IMR-90 (cell line): ENCODE measurements at regions not wholly inside any gene's neighbourhood (a gene's known extent, or its start where the extent isn't known, plus 50 kb on each side); places are given as distances from the start of the nearest gene placed in this dataset.
"Not testable (repeated sequence)": the region's sequence is repeated elsewhere in the genome, so short reads cannot be mapped to it uniquely, and the experiment has no call there.

ENCODE experiments used
- ATAC-seq: fragments of 200-7000 bp; cut with Tn5 transposase; 2 replicates; pipeline ENCODE4 v1.9.1; 2020; ENCODE audit warnings: low read depth, mild to moderate bottlenecking, moderate library complexity
- BruUV-seq: library from RNA; stranded (reverse); fragments of 400-500 nt; replicated peaks from 2 replicates; lab custom pipeline; 2021; lab: Mats Ljungman, UMichigan
- CTCF ChIA-PET: fragments of 300-600 bp; formaldehyde crosslinking; extraction: SDS; loops from one replicate; lab custom pipeline; 2021; ENCODE audit warnings: antibody characterized with exemption; lab: Yijun Ruan, JAX
- POLR2A ChIA-PET: fragments of 300-600 bp; sonication (Branson Sonifier 250); formaldehyde crosslinking; loops from one replicate; lab custom pipeline; 2022; ENCODE audit warnings: antibody characterized with exemption; ENCODE audit not compliant: unreplicated experiment; lab: Charles Lee
- DNase-seq: peaks from one replicate; pipeline ENCODE4 v3.0.0; 2013
- H2AFZ ChIP-seq: replicated peaks from 2 replicates; pipeline ENCODE3; 2013; ENCODE audit warnings: low read length, mild to moderate bottlenecking; ENCODE audit not compliant: poor library complexity
- H2AK5ac ChIP-seq: 2 replicates; pipeline ENCODE4 v1.6.1; 2013; ENCODE audit warnings: low read depth, low read length, inconsistent platforms
- H2AK9ac ChIP-seq: replicated peaks from 2 replicates; pipeline ENCODE3; 2013; ENCODE audit warnings: mild to moderate bottlenecking, low read depth, low read length, moderate library complexity; ENCODE audit not compliant: poor library complexity
- H2BK120ac ChIP-seq: 2 replicates; pipeline ENCODE4 v1.6.1; 2013; ENCODE audit warnings: low read depth, low read length, inconsistent platforms
- H2BK15ac ChIP-seq: 3 replicates; pipeline ENCODE4 v1.6.1; 2013; ENCODE audit warnings: low read depth, low read length, inconsistent platforms
- H2BK20ac ChIP-seq: 2 replicates; pipeline ENCODE4 v1.6.1; 2013; ENCODE audit warnings: low read depth, mild to moderate bottlenecking, inconsistent platforms, low read length, moderate library complexity
- H2BK5ac ChIP-seq: 2 replicates; pipeline ENCODE4 v1.6.1; 2013; ENCODE audit warnings: mild to moderate bottlenecking, low read depth, low read length, inconsistent platforms; ENCODE audit not compliant: poor library complexity, severe bottlenecking
- H3K14ac ChIP-seq: replicated peaks from 2 replicates; pipeline ENCODE4 v1.6.1; 2013; ENCODE audit warnings: low read depth, low read length, inconsistent platforms
- H3K18ac ChIP-seq: 2 replicates; pipeline ENCODE4 v1.6.1; 2013; ENCODE audit warnings: low read depth, low read length, control low read depth
- H3K23ac ChIP-seq: 2 replicates; pipeline ENCODE4 v1.6.1; 2013; ENCODE audit warnings: low read depth, low read length, inconsistent platforms
- H3K27ac ChIP-seq: 2 replicates; pipeline ENCODE4 v1.5.1; 2013; ENCODE audit warnings: mild to moderate bottlenecking, control low read depth, low read length; ENCODE audit not compliant: insufficient read depth
- H3K27me3 ChIP-seq: 2 replicates; pipeline ENCODE4 v1.6.1; 2013; ENCODE audit warnings: low read length; ENCODE audit not compliant: control insufficient read depth, insufficient read depth
- H3K36me3 ChIP-seq: 2 replicates; pipeline ENCODE4 v1.6.1; 2013; ENCODE audit warnings: low read length, mixed read lengths; ENCODE audit not compliant: control insufficient read depth, insufficient read depth
- H3K4ac ChIP-seq: 2 replicates; pipeline ENCODE4 v1.6.1; 2013; ENCODE audit warnings: low read depth, low read length, inconsistent platforms
- H3K4me1 ChIP-seq: 2 replicates; pipeline ENCODE4 v1.6.1; 2013; ENCODE audit warnings: low read length, mixed read lengths; ENCODE audit not compliant: control insufficient read depth, insufficient read depth
- H3K4me2 ChIP-seq: 2 replicates; pipeline ENCODE4 v1.6.1; 2013; ENCODE audit warnings: low read depth, mild to moderate bottlenecking, control low read depth, low read length, moderate library complexity
- H3K4me3 ChIP-seq: 2 replicates; pipeline ENCODE4 v1.5.1; 2013; ENCODE audit warnings: low read depth, mild to moderate bottlenecking, control low read depth, low read length, moderate library complexity; ENCODE audit not compliant: insufficient read depth
- H3K56ac ChIP-seq: 2 replicates; pipeline ENCODE4 v1.6.1; 2013; ENCODE audit warnings: low read length, inconsistent platforms; ENCODE audit not compliant: insufficient read depth; ENCODE audit errors: extremely low read depth
- H3K79me1 ChIP-seq, 2 experiments: 2 replicates each; pipeline ENCODE4 v1.6.1; 2013; ENCODE audit warnings: low read length in 2 of 2, inconsistent platforms in 1 of 2, low read depth in 1 of 2
- H3K9ac ChIP-seq: 2 replicates; pipeline ENCODE4 v1.6.1; 2013; ENCODE audit warnings: low read depth, low read length, control low read depth
- H3K9me1 ChIP-seq: 2 replicates; pipeline ENCODE4 v1.6.1; 2013; ENCODE audit warnings: low read length, inconsistent platforms; ENCODE audit not compliant: insufficient read depth
- H3K9me3 ChIP-seq: 2 replicates; pipeline ENCODE4 v1.6.1; 2013; ENCODE audit warnings: low read length; ENCODE audit not compliant: control insufficient read depth, insufficient read depth
- H4K20me1 ChIP-seq: 2 replicates; pipeline ENCODE4 v1.6.1; 2013; ENCODE audit warnings: low read length, inconsistent platforms; ENCODE audit not compliant: insufficient read depth
- H4K5ac ChIP-seq: 2 replicates; pipeline ENCODE4 v1.6.1; 2013; ENCODE audit warnings: mild to moderate bottlenecking, low read depth, low read length, control low read depth
- H4K8ac ChIP-seq, 2 experiments: 2 replicates each; pipeline ENCODE4 v1.6.1; 2013; ENCODE audit warnings: low read depth in 2 of 2, low read length in 2 of 2, control low read depth in 1 of 2, inconsistent platforms in 1 of 2
- H4K91ac ChIP-seq: 2 replicates; pipeline ENCODE4 v1.6.1; 2013; ENCODE audit warnings: low read depth, low read length, inconsistent platforms; ENCODE audit not compliant: insufficient read depth
- WGBS, 2 experiments: methylation state at CpG; one replicate each; pipeline versions ENCODE4 v1.1.5 to v1.1.7; 2013; ENCODE audit warnings: missing lambda C conversion rate in 2 of 2; ENCODE audit not compliant: insufficient read length in 1 of 2; ENCODE audit errors: extremely low coverage in 2 of 2; 5-methylcytosine and 5-hydroxymethylcytosine counted together
- dilution Hi-C: fragments of 300-500 bp; cut with HindIII; formaldehyde crosslinking; loops from one replicate; pipeline ENCODE4 v1.14.3; 2018; ENCODE audit warnings: low sequenced_read_pairs; ENCODE audit not compliant: unreplicated experiment
- in situ Hi-C: fragments of 300-500 bp; cut with MboI; formaldehyde crosslinking; loops from 3 replicates; pipeline ENCODE4 v1.14.3; 2019; ENCODE audit warnings: low sequenced_read_pairs, inconsistent platforms, mixed read lengths
- intact Hi-C: fragments of 100-400 bp; cut with micrococcal nuclease; formaldehyde crosslinking; loops from 2 replicates; pipeline ENCODE4 v1.10.0; 2022

DNA sequence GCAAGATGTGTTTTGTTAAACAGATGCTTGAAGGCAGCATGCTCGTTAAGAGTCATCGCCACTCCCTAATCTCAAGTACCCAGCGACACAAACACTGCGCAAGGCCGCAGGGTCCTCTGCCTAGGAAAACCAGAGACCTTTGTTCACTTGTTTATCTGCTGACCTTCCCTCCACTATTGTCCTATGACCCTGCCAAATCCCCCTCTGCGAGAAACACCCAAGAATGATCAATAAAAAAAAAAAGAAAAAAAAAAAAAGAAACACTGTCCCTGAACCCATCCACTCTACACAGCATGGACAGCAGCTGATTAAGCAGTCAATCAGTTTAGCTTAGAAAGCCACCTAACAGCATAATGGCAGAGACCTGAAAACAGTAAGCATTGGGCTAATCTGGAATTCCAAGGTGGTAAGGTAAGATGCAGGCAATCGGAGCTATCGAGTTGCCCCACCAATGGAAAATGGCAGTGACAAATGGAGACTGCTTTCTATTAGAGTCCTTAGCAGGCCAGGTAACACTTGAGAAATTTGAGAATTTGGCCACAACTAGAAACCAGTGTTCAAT lies 89.9 kb upstream of the FOXN3 start:
- Histone ChIP-seq H3K27ac (peak overlapping the region; percentile 16; the same call in 1 of the 2 replicates), H2BK120ac (peak overlapping the region; percentile 90), H3K9me1 (peaks cover 38% of the 10 kb centered on the region), H2BK5ac (peak overlapping the region; percentile 12), H4K5ac (peak overlapping the region; percentile 51; the same call in 1 of the 2 replicates), H4K8ac (peak overlapping the region in 1 of 2 experiments; percentile 43; a peak in 2 of 4 replicates), H3K23ac (peak overlapping the region; percentile 71), H3K4ac (peak overlapping the region; percentile 85), H3K18ac (peak overlapping the region; percentile 89), H3K14ac (peak overlapping the region; percentile 54), H3K79me1 (peaks cover 17 to 59% of the 10 kb centered on the region in 2 experiments; a peak in 3 of 4 replicates), H2BK15ac (peak overlapping the region; percentile 84; the same call in 2 of the 3 replicates), H3K9ac (0 out of 2 replicates have a peak overlapping the region, but pooled peaks have one; percentile 17), H3K56ac (peak overlapping the region; percentile 31; the same call in 1 of the 2 replicates), H3K4me1 (peaks cover 36% of the 10 kb centered on the region), H3K4me2 (peak overlapping the region; percentile 73), H2BK20ac (peak overlapping the region; percentile 94), H4K91ac (peak overlapping the region; percentile 83), H2AK5ac (peak overlapping the region; percentile 84)
- in situ Hi-C loops, H3K4me3 ChIP-seq, H2AK9ac ChIP-seq, dilution Hi-C loops, H3K9me3 ChIP-seq, CTCF ChIA-PET, H3K36me3 ChIP-seq, BruUV-seq, ATAC-seq, H4K20me1 ChIP-seq, H2AFZ ChIP-seq, DNase-seq, POLR2A ChIA-PET, H3K27me3 ChIP-seq, intact Hi-C loops: not testable (repeated sequence)
- WGBS, 2 experiments, result no CpG with 5 or more reads among the region's 8 CpGs
